ENCODE measurements at regions not wholly inside any gene's neighbourhood (a gene's known extent, or its start where the extent isn't known, plus 50 kb on each side); places are given as distances from the start of the nearest gene placed in this dataset.

DNA sequence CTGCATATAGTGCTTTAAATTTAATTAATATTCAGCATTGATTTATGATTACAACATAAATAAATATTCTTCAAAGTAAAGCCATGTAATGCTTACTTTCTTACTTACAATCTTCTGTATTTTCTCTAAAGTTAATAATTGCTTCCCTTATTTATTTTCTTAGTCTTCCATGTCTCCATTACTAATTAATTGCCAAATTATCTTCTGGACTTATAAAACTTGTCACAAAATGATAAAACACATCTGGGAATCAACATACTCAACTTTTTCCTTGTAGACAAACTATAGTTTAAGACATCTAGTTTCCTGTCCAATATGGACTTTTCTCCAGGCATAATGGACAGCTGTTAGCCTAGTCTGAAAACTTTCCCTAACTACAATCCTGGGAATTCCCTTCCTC is 466.6 kb downstream of the FLRT2 start:
- no peaks in the 10 kb centered on the region for H3K9me3 ChIP-seq (ENCODE audit: control insufficient read depth, insufficient read depth, low read depth, low read length)
- H3K27me3 ChIP-seq (ENCODE audit: control insufficient read depth, insufficient read depth, low read length) = no peaks in the 10 kb centered on the region
- no TSS peak for BruUV-seq (replicated peaks)
- CTCF ChIA-PET = no interaction called here
- POLR2A ChIA-PET = no interaction called here
- H3K4me1 ChIP-seq (ENCODE audit: control insufficient read depth, insufficient read depth, low read length) = no peaks in the 10 kb centered on the region
- no peak for ATAC-seq
- no peak overlapping the region for H3K4me3 ChIP-seq (ENCODE audit: low read depth in 2 of 2, low read length in 2 of 2)
- no peak for DNase-seq (ENCODE audit: low read depth, low spot score)
- H3K36me3 ChIP-seq (ENCODE audit: control insufficient read depth, insufficient read depth, low read length) = no peaks in the 10 kb centered on the region
- in situ Hi-C loops (cut with HindIII; ENCODE audit: low pct_unique_long_range_greater_than_20kb, low sequenced_read_pairs) (no loop called here), intact Hi-C loops (cut with micrococcal nuclease; ENCODE audit: unreplicated experiment) (no loop called here)
- no peak overlapping the region for H3K27ac ChIP-seq (ENCODE audit: low read length)
- TF ChIP-seq POLR2AphosphoS5 (IDR thresholded peaks at IDR 0.05; ENCODE audit: low read depth, low read length) = no peak
- TF ChIP-seq REST (IDR thresholded peaks at IDR 0.05; ENCODE audit: insufficient read depth in 1 of 2, low read depth in 2 of 2, low read length in 1 of 2) = no peak
- no peak for TF ChIP-seq TCF7L2 (IDR thresholded peaks at IDR 0.05; ENCODE audit: low read depth, low read length)
- TF ChIP-seq, protein P1, sequence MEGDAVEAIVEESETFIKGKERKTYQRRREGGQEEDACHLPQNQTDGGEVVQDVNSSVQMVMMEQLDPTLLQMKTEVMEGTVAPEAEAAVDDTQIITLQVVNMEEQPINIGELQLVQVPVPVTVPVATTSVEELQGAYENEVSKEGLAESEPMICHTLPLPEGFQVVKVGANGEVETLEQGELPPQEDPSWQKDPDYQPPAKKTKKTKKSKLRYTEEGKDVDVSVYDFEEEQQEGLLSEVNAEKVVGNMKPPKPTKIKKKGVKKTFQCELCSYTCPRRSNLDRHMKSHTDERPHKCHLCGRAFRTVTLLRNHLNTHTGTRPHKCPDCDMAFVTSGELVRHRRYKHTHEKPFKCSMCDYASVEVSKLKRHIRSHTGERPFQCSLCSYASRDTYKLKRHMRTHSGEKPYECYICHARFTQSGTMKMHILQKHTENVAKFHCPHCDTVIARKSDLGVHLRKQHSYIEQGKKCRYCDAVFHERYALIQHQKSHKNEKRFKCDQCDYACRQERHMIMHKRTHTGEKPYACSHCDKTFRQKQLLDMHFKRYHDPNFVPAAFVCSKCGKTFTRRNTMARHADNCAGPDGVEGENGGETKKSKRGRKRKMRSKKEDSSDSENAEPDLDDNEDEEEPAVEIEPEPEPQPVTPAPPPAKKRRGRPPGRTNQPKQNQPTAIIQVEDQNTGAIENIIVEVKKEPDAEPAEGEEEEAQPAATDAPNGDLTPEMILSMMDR (IDR thresholded peaks at IDR 0.05) = no peak
- TF ChIP-seq SIN3A (IDR thresholded peaks at IDR 0.05; ENCODE audit: borderline replicate concordance, insufficient read depth, low read depth, low read length) = no peak

DNA sequence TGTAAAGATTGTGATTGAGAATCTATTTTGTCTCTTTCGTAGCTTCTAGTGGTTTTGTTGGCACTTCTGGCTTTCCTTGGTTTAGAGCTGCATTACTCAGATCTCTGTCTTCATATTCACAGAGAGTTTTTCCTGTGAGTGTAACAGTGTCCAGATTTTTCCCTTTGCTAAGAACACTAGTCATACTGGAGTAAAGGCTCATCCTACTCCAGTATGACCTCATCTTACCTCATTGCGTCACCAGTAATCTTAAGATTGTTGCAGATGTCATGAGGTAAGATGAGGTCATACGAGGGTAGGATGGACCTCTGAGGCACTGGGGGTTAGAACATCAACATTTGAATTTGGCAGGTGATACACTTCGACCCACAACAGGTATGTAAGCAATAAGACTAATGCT is 461.2 kb downstream of the FLRT2 start:
- H3K36me3 ChIP-seq (ENCODE audit: control insufficient read depth, insufficient read depth, low read length) = no peaks in the 10 kb centered on the region
- no peak overlapping the region for H3K27ac ChIP-seq (ENCODE audit: low read length)
- no peak for DNase-seq (ENCODE audit: low read depth, low spot score)
- ChIA-PET POLR2A (no interaction called here), CTCF (no interaction called here)
- H3K4me3 ChIP-seq (ENCODE audit: low read depth in 2 of 2, low read length in 2 of 2) = no peak overlapping the region
- no peaks in the 10 kb centered on the region for H3K9me3 ChIP-seq (ENCODE audit: control insufficient read depth, insufficient read depth, low read depth, low read length)
- TF ChIP-seq POLR2AphosphoS5 (IDR thresholded peaks at IDR 0.05; ENCODE audit: low read depth, low read length) (no peak), SIN3A (IDR thresholded peaks at IDR 0.05; ENCODE audit: borderline replicate concordance, insufficient read depth, low read depth, low read length) (no peak), TCF7L2 (IDR thresholded peaks at IDR 0.05; ENCODE audit: low read depth, low read length) (no peak), REST (IDR thresholded peaks at IDR 0.05; ENCODE audit: insufficient read depth in 1 of 2, low read depth in 2 of 2, low read length in 1 of 2) (no peak)
- TF ChIP-seq, protein P1 (IDR thresholded peaks at IDR 0.05) = no peak
- no peaks in the 10 kb centered on the region for H3K27me3 ChIP-seq (ENCODE audit: control insufficient read depth, insufficient read depth, low read length)
- intact Hi-C loops (cut with micrococcal nuclease; ENCODE audit: unreplicated experiment) (no loop called here), in situ Hi-C loops (cut with HindIII; ENCODE audit: low pct_unique_long_range_greater_than_20kb, low sequenced_read_pairs) (no loop called here)
- no TSS peak for BruUV-seq (replicated peaks)
- ATAC-seq = no peak
- no peaks in the 10 kb centered on the region for H3K4me1 ChIP-seq (ENCODE audit: control insufficient read depth, insufficient read depth, low read length)

All from Panc1 (cell line).